ENCODE measurements at regions not wholly inside any gene's neighbourhood (a gene's known extent, or its start where the extent isn't known, plus 50 kb on each side); places are given as distances from the start of the nearest gene placed in this dataset.

DNA sequence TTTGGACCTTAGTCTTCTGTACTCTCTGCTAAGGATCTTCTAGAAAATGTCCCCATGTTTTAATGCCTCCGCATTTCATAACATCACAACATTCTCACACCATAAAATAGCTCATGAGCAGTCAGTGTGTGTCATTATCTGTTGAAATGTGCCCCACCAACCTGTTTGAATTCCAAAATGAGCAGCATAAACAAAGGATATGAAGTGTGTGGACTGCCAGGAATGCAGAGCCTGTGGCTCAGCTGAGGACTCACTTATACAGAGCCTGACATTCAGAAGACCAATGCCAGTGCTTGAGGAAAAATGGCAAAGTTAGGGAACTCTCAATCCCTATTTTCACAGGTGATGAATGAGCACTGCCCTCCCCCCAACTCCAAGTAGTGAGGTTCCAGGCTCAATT, 621.4 kb downstream of the POM121L12 start:
- H3K4me2 ChIP-seq (ENCODE audit: low read depth, low read length): no peak overlapping the region
- no peak for DNase-seq
- no peak overlapping the region for H2AK9ac ChIP-seq (replicated peaks; ENCODE audit: low read depth, low read length, poor library complexity)
- H3K9me1 ChIP-seq (ENCODE audit: insufficient read depth, low read length): no peaks in the 10 kb centered on the region
- dilution Hi-C loops (cut with HindIII; ENCODE audit: low sequenced_read_pairs, unreplicated experiment) (no loop called here), intact Hi-C loops (cut with micrococcal nuclease) (no loop called here), in situ Hi-C loops (cut with MboI; ENCODE audit: low sequenced_read_pairs) (no loop called here)
- no peak overlapping the region for H3K18ac ChIP-seq (ENCODE audit: low read depth, low read length)
- H2AK5ac ChIP-seq (ENCODE audit: low read depth, low read length): no peak overlapping the region
- H4K20me1 ChIP-seq (ENCODE audit: insufficient read depth, low read length): no peaks in the 10 kb centered on the region
- no peak overlapping the region for H3K23ac ChIP-seq (ENCODE audit: low read depth, low read length)
- BruUV-seq (replicated peaks): no TSS peak
- no peaks in the 10 kb centered on the region for H3K4me1 ChIP-seq (ENCODE audit: control insufficient read depth, insufficient read depth, low read length)
- no peaks in the 10 kb centered on the region for H3K36me3 ChIP-seq (ENCODE audit: control insufficient read depth, insufficient read depth, low read length)
- no peak overlapping the region for H2BK15ac ChIP-seq (ENCODE audit: low read depth, low read length)
- TF ChIP-seq FOS (IDR thresholded peaks at IDR 0.05; ENCODE audit: low read depth, low read length): no peak
- no peak for TF ChIP-seq BHLHE40 (IDR thresholded peaks at IDR 0.05; ENCODE audit: low read depth, low read length)
- TF ChIP-seq, protein P1, sequence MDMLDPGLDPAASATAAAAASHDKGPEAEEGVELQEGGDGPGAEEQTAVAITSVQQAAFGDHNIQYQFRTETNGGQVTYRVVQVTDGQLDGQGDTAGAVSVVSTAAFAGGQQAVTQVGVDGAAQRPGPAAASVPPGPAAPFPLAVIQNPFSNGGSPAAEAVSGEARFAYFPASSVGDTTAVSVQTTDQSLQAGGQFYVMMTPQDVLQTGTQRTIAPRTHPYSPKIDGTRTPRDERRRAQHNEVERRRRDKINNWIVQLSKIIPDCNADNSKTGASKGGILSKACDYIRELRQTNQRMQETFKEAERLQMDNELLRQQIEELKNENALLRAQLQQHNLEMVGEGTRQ (IDR thresholded peaks at IDR 0.05; ENCODE audit: low read depth, low read length): no peak
- TF ChIP-seq MAFK (IDR thresholded peaks at IDR 0.05; ENCODE audit: low read depth, low read length): no peak
- TF ChIP-seq RCOR1 (IDR thresholded peaks at IDR 0.05; ENCODE audit: insufficient replicate concordance, low read length): no peak
- no peak for TF ChIP-seq SMC3 (IDR thresholded peaks at IDR 0.05; ENCODE audit: low read depth, low read length)
- TF ChIP-seq MAZ (IDR thresholded peaks at IDR 0.05; ENCODE audit: borderline replicate concordance, low read depth, low read length): no peak
- TF ChIP-seq CEBPB (IDR thresholded peaks at IDR 0.05; ENCODE audit: low read depth, low read length): no peak
- H4K91ac ChIP-seq (ENCODE audit: insufficient read depth, low read depth, low read length): no peak overlapping the region
- no peak overlapping the region for H2AFZ ChIP-seq (replicated peaks; ENCODE audit: low read length, poor library complexity)
- no peak overlapping the region for H2BK120ac ChIP-seq (ENCODE audit: low read depth, low read length)
- no peak overlapping the region for H3K4me3 ChIP-seq (ENCODE audit: insufficient read depth, low read depth, low read length)
- H3K9me3 ChIP-seq (ENCODE audit: control insufficient read depth, insufficient read depth, low read length): peaks cover 5% of the 10 kb centered on the region; the same call in 1 of the 2 replicates
- H3K56ac ChIP-seq (ENCODE audit: extremely low read depth, insufficient read depth, low read length): no peak overlapping the region
- no peak overlapping the region for H2BK20ac ChIP-seq (ENCODE audit: low read depth, low read length)
- no peak overlapping the region for H3K14ac ChIP-seq (replicated peaks; ENCODE audit: low read depth, low read length)
- H4K5ac ChIP-seq (ENCODE audit: low read depth, low read length): no peak overlapping the region
- no peaks in the 10 kb centered on the region for H3K79me1 ChIP-seq (ENCODE audit: low read depth in 1 of 2, low read length in 2 of 2)
- H4K8ac ChIP-seq (ENCODE audit: low read depth in 2 of 2, low read length in 2 of 2): no peak overlapping the region
- no peak for ATAC-seq (ENCODE audit: low read depth)
- ChIA-PET CTCF (no interaction called here), POLR2A (ENCODE audit: unreplicated experiment) (interaction anchor here (0.6 kb wide), 1 partner anchor 1232 kb away, joined by 3 read pairs; no protein-coding TSS in a partner anchor)
- no peak overlapping the region for H3K27ac ChIP-seq (ENCODE audit: insufficient read depth, low read length)
- no peak overlapping the region for H3K9ac ChIP-seq (ENCODE audit: low read depth, low read length)
- no peaks in the 10 kb centered on the region for H3K27me3 ChIP-seq (ENCODE audit: control insufficient read depth, insufficient read depth, low read length)
- WGBS, 2 experiments (ENCODE audit: extremely low coverage in 2 of 2, insufficient read length in 1 of 2): no CpG with 5 or more reads among the region's 1 CpG
- no peak overlapping the region for H2BK5ac ChIP-seq (ENCODE audit: low read depth, low read length, poor library complexity, severe bottlenecking)
- no peak overlapping the region for H3K4ac ChIP-seq (ENCODE audit: low read depth, low read length)
